ENCODE measurements at regions not wholly inside any gene's neighbourhood (a gene's known extent, or its start where the extent isn't known, plus 50 kb on each side); places are given as distances from the start of the nearest gene placed in this dataset.

DNA sequence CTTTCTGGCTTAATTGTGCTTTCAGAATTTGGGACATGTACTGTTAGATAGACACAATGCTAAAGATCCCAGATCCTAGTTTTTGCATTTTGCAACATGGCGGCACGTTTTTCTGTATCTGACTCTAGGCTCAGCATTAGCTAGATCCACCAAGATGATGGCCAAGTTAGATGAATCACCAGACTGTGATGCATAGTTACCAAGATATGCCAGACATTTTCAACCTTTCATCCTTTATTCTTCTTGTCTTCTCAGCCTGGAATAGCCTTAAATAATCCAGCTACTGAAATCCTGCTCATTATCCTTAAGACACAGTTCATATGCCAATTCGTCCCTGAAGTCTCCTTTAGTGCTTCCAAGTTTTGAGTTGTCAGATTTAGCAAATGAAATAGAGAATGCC, 144.9 kb upstream of the CRY1 start:
- Histone ChIP-seq H3K27ac (ENCODE audit: extremely low read length, insufficient read depth, low read length) (no peak overlapping the region), H3K4me1 (ENCODE audit: insufficient read depth, low read length) (no peaks in the 10 kb centered on the region), H3K9me3 (ENCODE audit: low read length) (no peaks in the 10 kb centered on the region), H3K36me3 (replicated peaks in 1 of 2; ENCODE audit: control insufficient read depth in 1 of 2, insufficient read depth in 2 of 2, low read length in 2 of 2) (no peaks in the 10 kb centered on the region), H3K4me3 (replicated peaks in 1 of 3; ENCODE audit: insufficient read depth in 1 of 3, low read depth in 2 of 3, low read length in 3 of 3) (no peak overlapping the region), H3K9ac (ENCODE audit: insufficient read depth, low read depth, low read length) (no peak overlapping the region), H3K27me3 (ENCODE audit: control insufficient read depth in 1 of 2, insufficient read depth in 2 of 2, low read length in 2 of 2) (peaks cover under 1 to 13% of the 10 kb centered on the region in 2 experiments; a peak in 1 of 5 replicates), H3K4me2 (ENCODE audit: low read depth, low read length) (no peak overlapping the region), H3K79me2 (ENCODE audit: insufficient read depth, low read length) (no peaks in the 10 kb centered on the region), H4K20me1 (ENCODE audit: insufficient read depth, low read length) (no peaks in the 10 kb centered on the region), H2AFZ (ENCODE audit: low read length) (no peak overlapping the region)
- WGBS (ENCODE audit: low lambda C conversion rate) = 1% methylated on average over 3 of the region's 3 CpGs
- ChIA-PET CTCF (ENCODE audit: low intra/inter-chr PET ratio, low total read pairs) (no interaction called here), POLR2A (no interaction called here)
- FAIRE-seq (no peak), DNase-seq (ENCODE audit: low spot score) (no peak), ATAC-seq (no peak)
- intact Hi-C loops (cut with micrococcal nuclease; ENCODE audit: unreplicated experiment) (no loop called here), in situ Hi-C loops (cut with HindIII; ENCODE audit: extremely low pct_ligation_motif_present, low pct_unique_long_range_greater_than_20kb) (no loop called here)
- BruUV-seq (replicated peaks) = no TSS peak
- TF ChIP-seq, protein P1, sequence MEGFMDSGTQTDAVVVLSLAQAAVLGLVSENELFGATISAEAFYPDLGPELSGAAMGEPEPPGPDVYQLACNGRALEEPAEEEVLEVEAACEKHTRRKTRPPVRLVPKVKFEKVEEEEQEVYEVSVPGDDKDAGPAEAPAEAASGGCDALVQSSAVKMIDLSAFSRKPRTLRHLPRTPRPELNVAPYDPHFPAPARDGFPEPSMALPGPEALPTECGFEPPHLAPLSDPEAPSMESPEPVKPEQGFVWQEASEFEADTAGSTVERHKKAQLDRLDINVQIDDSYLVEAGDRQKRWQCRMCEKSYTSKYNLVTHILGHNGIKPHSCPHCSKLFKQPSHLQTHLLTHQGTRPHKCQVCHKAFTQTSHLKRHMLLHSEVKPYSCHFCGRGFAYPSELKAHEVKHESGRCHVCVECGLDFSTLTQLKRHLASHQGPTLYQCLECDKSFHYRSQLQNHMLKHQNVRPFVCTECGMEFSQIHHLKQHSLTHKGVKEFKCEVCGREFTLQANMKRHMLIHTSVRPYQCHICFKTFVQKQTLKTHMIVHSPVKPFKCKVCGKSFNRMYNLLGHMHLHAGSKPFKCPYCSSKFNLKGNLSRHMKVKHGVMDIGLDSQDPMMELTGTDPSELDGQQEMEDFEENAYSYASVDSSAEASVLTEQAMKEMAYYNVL (CRISPR knock-in tag; IDR thresholded peaks at IDR 0.05; ENCODE audit: borderline replicate concordance) = no peak
- no peak for TF ChIP-seq XBP1 (CRISPR knock-in tag; IDR thresholded peaks at IDR 0.05)
- TF ChIP-seq ZNF136 (CRISPR knock-in tag; IDR thresholded peaks at IDR 0.05; ENCODE audit: low read depth) = no peak
- no peak for TF ChIP-seq ZNF12 (CRISPR knock-in tag; IDR thresholded peaks at IDR 0.05)
- TF ChIP-seq PRPF4 (IDR thresholded peaks at IDR 0.05; ENCODE audit: low read depth, low read length, poor library complexity, severe bottlenecking) = no peak
- no peak for TF ChIP-seq TGIF2 (CRISPR knock-in tag; IDR thresholded peaks at IDR 0.05)
- no peak for TF ChIP-seq ZNF33B (CRISPR knock-in tag; IDR thresholded peaks at IDR 0.05)
- TF ChIP-seq ERF (CRISPR knock-in tag; IDR thresholded peaks at IDR 0.05) = no peak
- TF ChIP-seq, protein P2, sequence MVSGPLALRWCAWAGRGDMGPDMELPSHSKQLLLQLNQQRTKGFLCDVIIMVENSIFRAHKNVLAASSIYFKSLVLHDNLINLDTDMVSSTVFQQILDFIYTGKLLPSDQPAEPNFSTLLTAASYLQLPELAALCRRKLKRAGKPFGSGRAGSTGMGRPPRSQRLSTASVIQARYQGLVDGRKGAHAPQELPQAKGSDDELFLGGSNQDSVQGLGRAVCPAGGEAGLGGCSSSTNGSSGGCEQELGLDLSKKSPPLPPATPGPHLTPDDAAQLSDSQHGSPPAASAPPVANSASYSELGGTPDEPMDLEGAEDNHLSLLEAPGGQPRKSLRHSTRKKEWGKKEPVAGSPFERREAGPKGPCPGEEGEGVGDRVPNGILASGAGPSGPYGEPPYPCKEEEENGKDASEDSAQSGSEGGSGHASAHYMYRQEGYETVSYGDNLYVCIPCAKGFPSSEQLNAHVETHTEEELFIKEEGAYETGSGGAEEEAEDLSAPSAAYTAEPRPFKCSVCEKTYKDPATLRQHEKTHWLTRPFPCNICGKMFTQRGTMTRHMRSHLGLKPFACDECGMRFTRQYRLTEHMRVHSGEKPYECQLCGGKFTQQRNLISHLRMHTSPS (CRISPR knock-in tag; IDR thresholded peaks at IDR 0.05; ENCODE audit: low read depth) = no peak
- TF ChIP-seq SMARCE1 (IDR thresholded peaks at IDR 0.05; ENCODE audit: borderline replicate concordance) = no peak
- TF ChIP-seq POLR2AphosphoS5 (IDR thresholded peaks at IDR 0.05; ENCODE audit: low read depth, low read length) = no peak
- no peak for TF ChIP-seq PRMT3 (CRISPR knock-in tag; IDR thresholded peaks at IDR 0.05; ENCODE audit: borderline replicate concordance, low read depth)
- TF ChIP-seq, protein P3, sequence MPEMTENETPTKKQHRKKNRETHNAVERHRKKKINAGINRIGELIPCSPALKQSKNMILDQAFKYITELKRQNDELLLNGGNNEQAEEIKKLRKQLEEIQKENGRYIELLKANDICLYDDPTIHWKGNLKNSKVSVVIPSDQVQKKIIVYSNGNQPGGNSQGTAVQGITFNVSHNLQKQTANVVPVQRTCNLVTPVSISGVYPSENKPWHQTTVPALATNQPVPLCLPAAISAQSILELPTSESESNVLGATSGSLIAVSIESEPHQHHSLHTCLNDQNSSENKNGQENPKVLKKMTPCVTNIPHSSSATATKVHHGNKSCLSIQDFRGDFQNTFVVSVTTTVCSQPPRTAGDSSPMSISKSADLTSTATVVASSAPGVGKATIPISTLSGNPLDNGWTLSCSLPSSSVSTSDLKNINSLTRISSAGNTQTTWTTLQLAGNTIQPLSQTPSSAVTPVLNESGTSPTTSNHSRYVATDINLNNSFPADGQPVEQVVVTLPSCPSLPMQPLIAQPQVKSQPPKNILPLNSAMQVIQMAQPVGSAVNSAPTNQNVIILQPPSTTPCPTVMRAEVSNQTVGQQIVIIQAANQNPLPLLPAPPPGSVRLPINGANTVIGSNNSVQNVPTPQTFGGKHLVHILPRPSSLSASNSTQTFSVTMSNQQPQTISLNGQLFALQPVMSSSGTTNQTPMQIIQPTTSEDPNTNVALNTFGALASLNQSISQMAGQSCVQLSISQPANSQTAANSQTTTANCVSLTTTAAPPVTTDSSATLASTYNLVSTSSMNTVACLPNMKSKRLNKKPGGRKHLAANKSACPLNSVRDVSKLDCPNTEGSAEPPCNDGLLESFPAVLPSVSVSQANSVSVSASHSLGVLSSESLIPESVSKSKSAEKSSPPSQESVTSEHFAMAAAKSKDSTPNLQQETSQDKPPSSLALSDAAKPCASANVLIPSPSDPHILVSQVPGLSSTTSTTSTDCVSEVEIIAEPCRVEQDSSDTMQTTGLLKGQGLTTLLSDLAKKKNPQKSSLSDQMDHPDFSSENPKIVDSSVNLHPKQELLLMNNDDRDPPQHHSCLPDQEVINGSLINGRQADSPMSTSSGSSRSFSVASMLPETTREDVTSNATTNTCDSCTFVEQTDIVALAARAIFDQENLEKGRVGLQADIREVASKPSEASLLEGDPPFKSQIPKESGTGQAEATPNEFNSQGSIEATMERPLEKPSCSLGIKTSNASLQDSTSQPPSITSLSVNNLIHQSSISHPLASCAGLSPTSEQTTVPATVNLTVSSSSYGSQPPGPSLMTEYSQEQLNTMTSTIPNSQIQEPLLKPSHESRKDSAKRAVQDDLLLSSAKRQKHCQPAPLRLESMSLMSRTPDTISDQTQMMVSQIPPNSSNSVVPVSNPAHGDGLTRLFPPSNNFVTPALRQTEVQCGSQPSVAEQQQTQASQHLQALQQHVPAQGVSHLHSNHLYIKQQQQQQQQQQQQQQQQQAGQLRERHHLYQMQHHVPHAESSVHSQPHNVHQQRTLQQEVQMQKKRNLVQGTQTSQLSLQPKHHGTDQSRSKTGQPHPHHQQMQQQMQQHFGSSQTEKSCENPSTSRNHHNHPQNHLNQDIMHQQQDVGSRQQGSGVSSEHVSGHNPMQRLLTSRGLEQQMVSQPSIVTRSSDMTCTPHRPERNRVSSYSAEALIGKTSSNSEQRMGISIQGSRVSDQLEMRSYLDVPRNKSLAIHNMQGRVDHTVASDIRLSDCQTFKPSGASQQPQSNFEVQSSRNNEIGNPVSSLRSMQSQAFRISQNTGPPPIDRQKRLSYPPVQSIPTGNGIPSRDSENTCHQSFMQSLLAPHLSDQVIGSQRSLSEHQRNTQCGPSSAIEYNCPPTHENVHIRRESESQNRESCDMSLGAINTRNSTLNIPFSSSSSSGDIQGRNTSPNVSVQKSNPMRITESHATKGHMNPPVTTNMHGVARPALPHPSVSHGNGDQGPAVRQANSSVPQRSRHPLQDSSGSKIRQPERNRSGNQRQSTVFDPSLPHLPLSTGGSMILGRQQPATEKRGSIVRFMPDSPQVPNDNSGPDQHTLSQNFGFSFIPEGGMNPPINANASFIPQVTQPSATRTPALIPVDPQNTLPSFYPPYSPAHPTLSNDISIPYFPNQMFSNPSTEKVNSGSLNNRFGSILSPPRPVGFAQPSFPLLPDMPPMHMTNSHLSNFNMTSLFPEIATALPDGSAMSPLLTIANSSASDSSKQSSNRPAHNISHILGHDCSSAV (CRISPR knock-in tag; IDR thresholded peaks at IDR 0.05; ENCODE audit: borderline replicate concordance) = no peak
- TF ChIP-seq MED1 (CRISPR knock-in tag; IDR thresholded peaks at IDR 0.05) = no peak
- TF ChIP-seq SOX6 (IDR thresholded peaks at IDR 0.05) = no peak
- TF ChIP-seq SOX6 (CRISPR knock-in tag; IDR thresholded peaks at IDR 0.05) = no peak
